SK-N-SH (cell line): ENCODE measurements at regions not wholly inside any gene's neighbourhood (a gene's known extent, or its start where the extent isn't known, plus 50 kb on each side); places are given as distances from the start of the nearest gene placed in this dataset.

Experiments used
- CHD2 ChIP-seq: fragments of 150-350 bp; IDR thresholded peaks from 2 replicates; pipeline ENCODE4 v1.6.1; 2018; ENCODE audit warnings: low read length; ENCODE audit not compliant: partially characterized antibody
- CTCF ChIP-seq: fragments of 200-600 bp; sonication (generic); IDR thresholded peaks from 2 replicates; pipeline ENCODE4 v1.6.1; 2017; ENCODE audit warnings: antibody characterized with exemption, mild to moderate bottlenecking, moderate library complexity
- EP300 ChIP-seq, 2 experiments: IDR thresholded peaks; 2 replicates each; pipeline versions ENCODE4 v1.4.0 to v1.6.1; 2012; ENCODE audit warnings: borderline replicate concordance in 1 of 2, low read depth in 1 of 2, low read length in 1 of 2
- EZH2phosphoT487 ChIP-seq: fragments of 200-600 bp; sonication (generic); IDR thresholded peaks from 2 replicates; pipeline ENCODE4 v1.6.1; 2017; ENCODE audit warnings: low read depth, mixed run types, mild to moderate bottlenecking, antibody characterized with exemption, moderate library complexity, borderline replicate concordance
- GABPA ChIP-seq: IDR thresholded peaks from 2 replicates; pipeline ENCODE4 v1.4.0; 2012; ENCODE audit warnings: low read depth, mild to moderate bottlenecking
- JUND ChIP-seq: IDR thresholded peaks from 2 replicates; pipeline ENCODE4 v1.4.0; 2012
- MXI1 ChIP-seq: IDR thresholded peaks from 2 replicates; pipeline ENCODE4 v1.6.1; 2012; ENCODE audit warnings: mild to moderate bottlenecking, low read depth, low read length, improper control_type of control experiment
- RAD21 ChIP-seq: IDR thresholded peaks from 2 replicates; pipeline ENCODE4 v1.6.1; 2012; ENCODE audit warnings: mild to moderate bottlenecking, low read length
- RCOR1 ChIP-seq: fragments of 150-350 bp; IDR thresholded peaks from 2 replicates; pipeline ENCODE4 v1.6.1; 2017; ENCODE audit warnings: antibody characterized with exemption, low read length
- REST ChIP-seq: IDR thresholded peaks from 2 replicates; pipeline ENCODE4 v1.6.1; 2012; ENCODE audit warnings: mild to moderate bottlenecking, low read depth, low read length, moderate library complexity
- RFX5 ChIP-seq: IDR thresholded peaks from 2 replicates; pipeline ENCODE4 v1.6.1; 2012; ENCODE audit warnings: mild to moderate bottlenecking, improper control_type of control experiment, low read length
- SMC3 ChIP-seq: IDR thresholded peaks from 2 replicates; pipeline ENCODE4 v1.6.1; 2012; ENCODE audit warnings: low read depth, low read length, improper control_type of control experiment
- TAF1 ChIP-seq: IDR thresholded peaks from 2 replicates; pipeline ENCODE4 v1.6.1; 2012; ENCODE audit warnings: low read depth, mild to moderate bottlenecking, low read length, moderate library complexity, borderline replicate concordance

- TF ChIP-seq REST (no peak), TAF1 (no peak), RCOR1 (no peak), JUND (no peak), CTCF (no peak), RAD21 (no peak), MXI1 (no peak), EZH2phosphoT487 (no peak), CHD2 (no peak), RFX5 (no peak), EP300 (IDR thresholded peaks at IDR 0.05; ENCODE audit: borderline replicate concordance in 1 of 2, low read depth in 1 of 2, low read length in 1 of 2) (no peak), GABPA (no peak), SMC3 (no peak)
Observed at GRCh38 chr14:103232031-103232808, 101.8 kb upstream of the EIF5 start.
